ENCODE measurements at regions not wholly inside any gene's neighbourhood (a gene's known extent, or its start where the extent isn't known, plus 50 kb on each side); places are given as distances from the start of the nearest gene placed in this dataset.

- TF ChIP-seq CTCF (IDR thresholded peaks at IDR 0.05) (no peak), POLR2A (IDR thresholded peaks at IDR 0.05) (no peak)
Observed at GRCh38 chr15:95160316-95160715, 929.0 kb downstream of the MCTP2 start.

All from uterus (tissue), 2 donors.